ENCODE measurements at regions not wholly inside any gene's neighbourhood (a gene's known extent, or its start where the extent isn't known, plus 50 kb on each side); places are given as distances from the start of the nearest gene placed in this dataset.

DNA sequence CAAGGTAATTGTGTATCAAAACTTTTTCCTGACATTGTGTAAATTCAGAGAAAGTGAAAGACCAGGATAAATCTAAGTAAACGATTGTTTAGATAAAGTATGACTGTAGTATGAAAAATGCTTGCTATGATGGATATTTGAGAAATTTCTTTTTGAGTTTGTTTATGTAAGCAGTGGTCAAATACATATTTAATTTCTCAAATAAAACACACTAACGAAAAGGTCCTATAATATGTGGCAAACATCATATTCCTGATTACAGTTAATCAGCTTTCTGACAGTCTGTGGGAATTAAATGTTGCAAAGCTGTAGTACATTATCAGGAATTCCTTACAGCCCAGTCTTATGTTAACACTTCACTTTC, 636.9 kb downstream of the MMUT start:
- DNase-seq (ENCODE audit: low read depth, low spot score) = no peak

DNA sequence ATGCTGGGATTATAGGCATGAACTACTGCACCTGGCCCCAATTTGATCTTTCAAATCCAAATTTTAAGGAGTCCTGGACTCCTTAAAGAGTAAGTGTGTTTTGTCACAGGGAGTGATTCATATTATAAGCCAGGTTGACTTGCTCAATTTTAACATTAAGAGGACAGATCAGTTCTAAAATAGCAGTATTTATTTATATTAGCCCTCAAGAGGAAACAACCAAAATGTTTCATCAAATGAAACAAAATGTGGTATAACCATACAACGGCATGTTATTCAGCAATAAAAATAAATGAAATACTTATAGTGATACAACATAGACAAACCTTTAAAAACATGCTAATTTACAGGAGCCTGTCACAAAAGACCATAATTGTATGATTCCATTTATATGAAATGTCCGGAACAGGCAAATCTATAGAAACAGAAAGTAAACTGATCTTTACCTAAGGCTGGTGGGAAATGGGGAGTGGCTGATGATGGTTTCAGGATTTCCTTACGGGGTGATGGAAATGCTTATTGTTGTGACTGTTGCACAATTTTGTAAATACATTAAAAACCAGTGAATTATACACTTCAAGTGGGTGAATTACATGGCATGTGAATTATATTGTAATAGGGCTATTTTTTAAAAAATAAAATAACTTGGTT, 637.4 kb downstream of the MMUT start:
- no peak for DNase-seq (ENCODE audit: low read depth, low spot score)

DNA sequence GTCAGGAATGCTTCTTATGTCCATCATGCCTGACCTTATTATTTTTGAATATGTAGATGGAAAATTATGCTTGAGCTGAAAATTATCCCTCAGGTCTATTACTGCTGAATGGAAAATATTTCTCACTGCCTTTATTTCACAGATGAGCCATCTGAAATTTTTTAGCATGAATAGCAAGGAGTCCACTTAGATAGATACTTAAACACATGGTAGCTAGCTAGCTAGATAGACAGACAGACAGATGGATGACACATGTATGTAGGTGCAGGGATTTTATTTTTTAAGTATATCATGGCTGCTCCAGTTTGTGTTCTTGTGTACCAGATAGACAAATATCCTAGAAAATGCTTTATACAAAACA, 645.0 kb downstream of the MMUT start:
- no peak for DNase-seq (ENCODE audit: low read depth, low spot score)

GRCh38 chr6:48817333-48818051, 645.6 kb downstream of the MMUT start:
- DNase-seq (ENCODE audit: low read depth, low spot score) = no peak

- DNase-seq (ENCODE audit: low read depth, low spot score) = no peak
Observed at GRCh38 chr6:48814957-48815356, 648.1 kb downstream of the MMUT start.

GRCh38 chr6:48813836-48814235, 649.2 kb downstream of the MMUT start:
- DNase-seq (ENCODE audit: low read depth, low spot score) = no peak

- DNase-seq (ENCODE audit: low read depth, low spot score) = no peak
Observed at GRCh38 chr6:48809700-48810099, 653.4 kb downstream of the MMUT start.

- no peak for DNase-seq (ENCODE audit: low read depth, low spot score)
Observed at GRCh38 chr6:48809245-48809644, 653.8 kb downstream of the MMUT start.

GRCh38 chr6:48798296-48798695, 664.8 kb downstream of the MMUT start:
- DNase-seq (ENCODE audit: low read depth, low spot score) = no peak

GRCh38 chr6:48782225-48782624, 671.2 kb upstream of the PTCHD4 start:
- no peak for DNase-seq (ENCODE audit: low read depth, low spot score)

GRCh38 chr6:48777411-48777810, 666.4 kb upstream of the PTCHD4 start:
- no peak for DNase-seq (ENCODE audit: low read depth, low spot score)

- DNase-seq (ENCODE audit: low read depth, low spot score) = no peak
Observed at GRCh38 chr6:48775157-48775556, 664.2 kb upstream of the PTCHD4 start.

GRCh38 chr6:48774276-48774675, 663.3 kb upstream of the PTCHD4 start:
- DNase-seq (ENCODE audit: low read depth, low spot score) = no peak

- no peak for DNase-seq (ENCODE audit: low read depth, low spot score)
Observed at GRCh38 chr6:48766349-48766748, 655.4 kb upstream of the PTCHD4 start.

DNA sequence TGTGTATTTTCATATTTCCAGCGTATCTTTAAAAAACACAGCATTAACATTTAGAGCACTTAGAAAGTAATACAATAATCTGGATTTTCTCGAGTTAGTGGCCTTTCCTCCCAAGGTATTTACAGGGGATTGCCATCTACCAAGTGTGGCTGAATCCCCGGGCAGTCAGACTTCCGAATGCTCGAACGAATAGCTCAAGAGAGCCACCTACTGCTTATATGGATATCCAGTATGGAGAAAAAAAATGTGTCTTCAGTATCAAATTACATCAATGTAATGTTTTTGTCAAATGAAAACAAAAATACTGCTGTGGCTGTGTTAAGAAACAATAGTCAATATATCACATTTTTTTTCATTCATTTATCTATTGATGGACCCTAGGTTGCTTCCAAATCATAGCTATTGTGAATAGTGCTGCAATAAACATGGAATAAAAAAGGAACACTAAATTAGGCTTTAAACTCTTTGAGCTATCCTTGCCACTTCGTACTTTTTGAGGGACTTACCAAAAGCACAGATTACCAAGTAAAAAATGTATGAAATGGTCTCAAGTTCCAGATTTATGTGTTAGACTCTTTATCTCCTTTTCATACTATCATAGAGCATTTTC, 654.5 kb upstream of the PTCHD4 start:
- DNase-seq (ENCODE audit: low read depth, low spot score) = peak; percentile 47

- no peak for DNase-seq (ENCODE audit: low read depth, low spot score)
Observed at GRCh38 chr6:48764286-48765044, 653.5 kb upstream of the PTCHD4 start.

GRCh38 chr6:48757661-48758060, 646.7 kb upstream of the PTCHD4 start:
- DNase-seq (ENCODE audit: low read depth, low spot score) = no peak

- no peak for DNase-seq (ENCODE audit: low read depth, low spot score)
Observed at GRCh38 chr6:48755315-48755714, 644.3 kb upstream of the PTCHD4 start.

- no peak for DNase-seq (ENCODE audit: low read depth, low spot score)
Observed at GRCh38 chr6:48754641-48755040, 643.6 kb upstream of the PTCHD4 start.

DNA sequence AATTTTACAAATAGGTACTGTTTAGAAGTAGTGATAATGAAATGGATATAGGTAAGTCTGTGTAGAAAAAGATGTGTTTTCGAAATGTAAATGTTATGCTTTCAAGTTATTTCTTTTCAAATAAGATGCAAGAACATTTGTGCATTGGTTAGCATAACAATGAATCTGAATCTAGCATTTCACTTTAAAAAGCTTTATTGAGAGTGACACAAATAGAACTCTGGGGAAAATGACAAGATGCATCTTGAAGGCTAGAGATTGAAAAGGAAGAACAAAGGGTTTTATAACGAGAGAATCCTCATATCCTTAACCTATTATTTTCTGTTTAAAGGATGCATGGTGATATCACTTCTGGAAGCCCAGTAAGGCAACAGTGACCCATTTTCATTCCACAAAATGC, 639.9 kb upstream of the PTCHD4 start:
- DNase-seq (ENCODE audit: low read depth, low spot score) = no peak

- DNase-seq (ENCODE audit: low read depth, low spot score) = no peak
Observed at GRCh38 chr6:48747471-48747870, 636.5 kb upstream of the PTCHD4 start.

- DNase-seq (ENCODE audit: low read depth, low spot score) = no peak
Observed at GRCh38 chr6:48747040-48747439, 636.0 kb upstream of the PTCHD4 start.

DNA sequence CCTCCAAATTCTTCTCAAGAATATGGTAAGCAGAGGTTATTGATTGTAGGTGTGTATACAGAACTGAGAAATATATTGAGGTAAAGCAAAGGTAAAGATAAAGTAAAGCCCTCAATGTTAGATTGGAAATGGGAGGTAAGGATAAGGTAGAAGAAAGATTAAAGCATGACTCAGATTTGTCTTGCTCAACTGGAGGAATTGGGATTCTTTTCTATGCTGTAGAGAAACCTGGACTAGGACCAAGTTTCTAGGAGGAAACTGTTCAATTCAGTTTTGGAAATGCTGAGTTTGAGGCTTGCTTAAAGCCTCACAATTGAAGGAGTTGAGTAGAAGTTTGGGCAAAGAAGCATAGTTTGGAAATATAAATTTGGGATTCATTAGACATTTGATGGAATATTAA, 634.0 kb upstream of the PTCHD4 start:
- DNase-seq (ENCODE audit: low read depth, low spot score) = no peak

Measured in smooth muscle cell of the brain vasculature (primary cell).